ENCODE measurements at regions not wholly inside any gene's neighbourhood (a gene's known extent, or its start where the extent isn't known, plus 50 kb on each side); places are given as distances from the start of the nearest gene placed in this dataset.

GRCh38 chr7:68509603-68510002 lies 1088.7 kb upstream of the AUTS2 start:
- DNase-seq (ENCODE audit: low read depth) = no peak
- H3K4me3 ChIP-seq (ENCODE audit: low read depth, low read length) = no peak overlapping the region
- no peak for TF ChIP-seq CTCF (IDR thresholded peaks at IDR 0.05; ENCODE audit: insufficient read depth, low read depth, low read length, missing control alignments)

GRCh38 chr7:68511281-68511680 lies 1087.0 kb upstream of the AUTS2 start:
- DNase-seq (ENCODE audit: low read depth) = no peak
- no peak for TF ChIP-seq CTCF (IDR thresholded peaks at IDR 0.05; ENCODE audit: insufficient read depth, low read depth, low read length, missing control alignments)
- no peak overlapping the region for H3K4me3 ChIP-seq (ENCODE audit: low read depth, low read length)

- TF ChIP-seq CTCF (IDR thresholded peaks at IDR 0.05; ENCODE audit: insufficient read depth, low read depth, low read length, missing control alignments) = no peak
- H3K4me3 ChIP-seq (ENCODE audit: low read depth, low read length) = no peak overlapping the region
- no peak for DNase-seq (ENCODE audit: low read depth)
Measured at GRCh38 chr7:68512466-68512865, 1085.8 kb upstream of the AUTS2 start.

GRCh38 chr7:68518060-68518459 lies 1080.2 kb upstream of the AUTS2 start:
- TF ChIP-seq CTCF (IDR thresholded peaks at IDR 0.05; ENCODE audit: insufficient read depth, low read depth, low read length, missing control alignments) = no peak
- DNase-seq (ENCODE audit: low read depth) = no peak
- H3K4me3 ChIP-seq (ENCODE audit: low read depth, low read length) = no peak overlapping the region

GRCh38 chr7:68524126-68524525 lies 1074.1 kb upstream of the AUTS2 start:
- no peak overlapping the region for H3K4me3 ChIP-seq (ENCODE audit: low read depth, low read length)
- DNase-seq (ENCODE audit: low read depth) = no peak
- TF ChIP-seq CTCF (IDR thresholded peaks at IDR 0.05; ENCODE audit: insufficient read depth, low read depth, low read length, missing control alignments) = no peak

- H3K4me3 ChIP-seq (ENCODE audit: low read depth, low read length) = no peak overlapping the region
- TF ChIP-seq CTCF (IDR thresholded peaks at IDR 0.05; ENCODE audit: insufficient read depth, low read depth, low read length, missing control alignments) = no peak
- DNase-seq (ENCODE audit: low read depth) = no peak
Measured at GRCh38 chr7:68529221-68529620, 1069.1 kb upstream of the AUTS2 start.

- no peak overlapping the region for H3K4me3 ChIP-seq (ENCODE audit: low read depth, low read length)
- DNase-seq (ENCODE audit: low read depth) = no peak
- no peak for TF ChIP-seq CTCF (IDR thresholded peaks at IDR 0.05; ENCODE audit: insufficient read depth, low read depth, low read length, missing control alignments)
Measured at GRCh38 chr7:68535266-68535665, 1063.0 kb upstream of the AUTS2 start.

Data from GM12865 (cell line).